Upper lobe of right lung (tissue), 1 donor: ENCODE measurements at regions not wholly inside any gene's neighbourhood (a gene's known extent, or its start where the extent isn't known, plus 50 kb on each side); places are given as distances from the start of the nearest gene placed in this dataset.
"Not testable (repeated sequence)": the region's sequence is repeated elsewhere in the genome, so short reads cannot be mapped to it uniquely, and the experiment has no call there.

Source experiments
- ATAC-seq: fragments of 200-7000 bp; cut with Tn5 transposase; one replicate; pipeline ENCODE4 v1.9.1; 2020; ENCODE audit warnings: mild to moderate bottlenecking, moderate library complexity
- DNase-seq: peaks from one replicate; pipeline ENCODE4 v3.0.0-alpha.2; 2020
- H3K27ac ChIP-seq: fragments of 200-600 bp; one replicate; pipeline ENCODE4 v1.8.0; 2022
- H3K27me3 ChIP-seq: fragments of 200-600 bp; one replicate; pipeline ENCODE4 v1.8.0; 2022; ENCODE audit warnings: mild to moderate bottlenecking
- H3K36me3 ChIP-seq: fragments of 200-600 bp; one replicate; pipeline ENCODE4 v1.8.0; 2022
- H3K4me1 ChIP-seq: fragments of 200-600 bp; one replicate; pipeline ENCODE4 v1.8.0; 2022
- H3K4me3 ChIP-seq: fragments of 200-600 bp; one replicate; pipeline ENCODE4 v1.8.0; 2022; ENCODE audit warnings: mild to moderate bottlenecking
- H3K9me3 ChIP-seq: fragments of 200-600 bp; one replicate; pipeline ENCODE4 v1.8.0; 2022
- CTCF ChIP-seq: fragments of 200-600 bp; IDR thresholded peaks from one replicate; pipeline ENCODE4 v1.8.0; 2022; ENCODE audit warnings: antibody characterized with exemption
- intact Hi-C: fragments of 100-400 bp; cut with DNase I; formaldehyde crosslinking; loops from one replicate; pipeline ENCODE4 v1.11.0; 2022
- donor health status: DM: no; HTN: yes; CAD: no; lungs with severe emphysema.

- Histone ChIP-seq H3K27me3 (no peaks in the 10 kb centered on the region), H3K36me3 (no peaks in the 10 kb centered on the region), H3K4me3 (no peak overlapping the region), H3K27ac (no peak overlapping the region), H3K9me3 (no peaks in the 10 kb centered on the region), H3K4me1 (no peaks in the 10 kb centered on the region)
- TF ChIP-seq CTCF, result no peak
- DNase-seq, result no peak
- ATAC-seq, result no peak
- intact Hi-C loops, result no loop called here
Measured at GRCh38 chr5:74440341-74440740, 200.2 kb downstream of the ENC1 start.

- H3K36me3 ChIP-seq, DNase-seq, H3K9me3 ChIP-seq, ATAC-seq, H3K27ac ChIP-seq, H3K4me1 ChIP-seq, H3K4me3 ChIP-seq, intact Hi-C loops, H3K27me3 ChIP-seq: not testable (repeated sequence)
Measured at GRCh38 chr5:74437870-74438269, 202.7 kb downstream of the ENC1 start.

- H3K4me3 ChIP-seq, result no peak overlapping the region
Measured at GRCh38 chr5:74433896-74434829, 206.4 kb downstream of the ENC1 start.

GRCh38 chr5:74433255-74433895 is 207.2 kb downstream of the ENC1 start:
- DNase-seq (no peak), ATAC-seq (peak; percentile 80)
- no peaks in the 10 kb centered on the region for H3K9me3 ChIP-seq
- no peak for TF ChIP-seq CTCF
- H3K27me3 ChIP-seq, result no peaks in the 10 kb centered on the region
- H3K27ac ChIP-seq, result no peak overlapping the region
- intact Hi-C loops, result no loop called here
- peaks cover 18% of the 10 kb centered on the region for H3K4me1 ChIP-seq
- H3K36me3 ChIP-seq, result no peaks in the 10 kb centered on the region
- H3K4me3 ChIP-seq, result no peak overlapping the region

More at GRCh38 chr5:74433896-74434829, 206.4 kb downstream of the ENC1 start:
- TF ChIP-seq CTCF, result no peak
- H3K9me3 ChIP-seq, result no peaks in the 10 kb centered on the region
- intact Hi-C loops, result no loop called here
- ATAC-seq (peak; percentile 75), DNase-seq (no peak)
- H3K36me3 ChIP-seq, result no peaks in the 10 kb centered on the region
- H3K4me1 ChIP-seq, result peaks cover 18% of the 10 kb centered on the region
- H3K27ac ChIP-seq, result peak overlapping the region; percentile 18
- no peaks in the 10 kb centered on the region for H3K27me3 ChIP-seq

- no peak for DNase-seq
- Histone ChIP-seq H3K4me3 (no peak overlapping the region), H3K4me1 (peaks cover 18% of the 10 kb centered on the region), H3K27ac (no peak overlapping the region), H3K9me3 (no peaks in the 10 kb centered on the region), H3K27me3 (no peaks in the 10 kb centered on the region), H3K36me3 (no peaks in the 10 kb centered on the region)
- intact Hi-C loops, result no loop called here
- no peak for TF ChIP-seq CTCF
- ATAC-seq, result no peak
Measured at GRCh38 chr5:74432721-74433120, 207.8 kb downstream of the ENC1 start.

GRCh38 chr5:74432216-74432615 is 208.3 kb downstream of the ENC1 start:
- no peaks in the 10 kb centered on the region for H3K27me3 ChIP-seq
- H3K4me1 ChIP-seq, result peaks cover 18% of the 10 kb centered on the region
- H3K36me3 ChIP-seq, result no peaks in the 10 kb centered on the region
- TF ChIP-seq CTCF, result no peak
- DNase-seq, result no peak
- ATAC-seq, result peak; percentile 58
- no peak overlapping the region for H3K27ac ChIP-seq
- intact Hi-C loops, result no loop called here
- no peak overlapping the region for H3K4me3 ChIP-seq
- no peaks in the 10 kb centered on the region for H3K9me3 ChIP-seq
